Common myeloid progenitor, CD34-positive (primary cell): ENCODE measurements at regions not wholly inside any gene's neighbourhood (a gene's known extent, or its start where the extent isn't known, plus 50 kb on each side); places are given as distances from the start of the nearest gene placed in this dataset.

Source experiments
- CTCF ChIA-PET: fragments of 350-600 bp; sonication (Branson Sonifier 250); formaldehyde crosslinking; loops from one replicate; lab custom pipeline; 2021; ENCODE audit warnings: antibody characterized with exemption; lab: Charles Lee
- POLR2A ChIA-PET: fragments of 350-600 bp; sonication (Branson Sonifier 250); formaldehyde crosslinking; loops from one replicate; lab custom pipeline; 2021; ENCODE audit warnings: antibody characterized with exemption; lab: Charles Lee
- DNase-seq, 3 donors: peaks; one replicate each; pipeline versions ENCODE4 v3.0.0 to v3.0.0-alpha.2; 2013
- H3K27ac ChIP-seq, 2 experiments: 1 replicate in 1 of 2; 2 replicates in 1 of 2; pipeline ENCODE4 v1.7.0; 2013; ENCODE audit warnings: inconsistent platforms in 2 of 2, low read length in 2 of 2, mild to moderate bottlenecking in 2 of 2, low read depth in 1 of 2, moderate library complexity in 1 of 2; ENCODE audit not compliant: severe bottlenecking in 2 of 2, insufficient read depth in 1 of 2, poor library complexity in 1 of 2
- H3K27me3 ChIP-seq, 5 experiments: replicated peaks in 2 of 5; 1 replicate in 3 of 5; 2 replicates in 2 of 5; pipeline versions ENCODE4 v1.6.1 to v1.7.0; 2013; ENCODE audit warnings: low read length in 4 of 5, mild to moderate bottlenecking in 2 of 5, moderate library complexity in 2 of 5, inconsistent platforms in 1 of 5; ENCODE audit not compliant: insufficient read depth in 5 of 5, control insufficient read depth in 4 of 5
- H3K36me3 ChIP-seq, 4 experiments: 1 replicate in 2 of 4; 2 replicates in 2 of 4; pipeline versions ENCODE4 v1.6.1 to v1.7.0; 2013; ENCODE audit warnings: low read length in 3 of 4, control low read depth in 1 of 4, mild to moderate bottlenecking in 1 of 4; ENCODE audit not compliant: control insufficient read depth in 4 of 4, insufficient read depth in 4 of 4
- H3K4me1 ChIP-seq, 4 experiments: 1 replicate in 3 of 4; 2 replicates in 1 of 4; pipeline versions ENCODE4 v1.6.1 to v1.7.1; 2013; ENCODE audit warnings: low read length in 3 of 4, mild to moderate bottlenecking in 3 of 4, control low read depth in 1 of 4, inconsistent platforms in 1 of 4, moderate library complexity in 1 of 4; ENCODE audit not compliant: control insufficient read depth in 4 of 4, insufficient read depth in 4 of 4; ENCODE audit errors: control extremely low read depth in 1 of 4
- H3K4me3 ChIP-seq, 7 experiments: 1 replicate in 4 of 7; 2 replicates in 3 of 7; pipeline versions ENCODE4 v1.5.1 to v1.7.0; 2013; ENCODE audit warnings: mild to moderate bottlenecking in 7 of 7, low read length in 6 of 7, moderate library complexity in 6 of 7, inconsistent platforms in 2 of 7, low read depth in 2 of 7, control low read depth in 1 of 7; ENCODE audit not compliant: insufficient read depth in 4 of 7, control insufficient read depth in 1 of 7; ENCODE audit errors: extremely low read depth in 1 of 7
- H3K9me3 ChIP-seq, 5 experiments: 1 replicate in 4 of 5; 2 replicates in 1 of 5; pipeline versions ENCODE4 v1.6.1 to v1.7.1; 2013; ENCODE audit warnings: low read length in 4 of 5, mild to moderate bottlenecking in 2 of 5, inconsistent platforms in 1 of 5, low read depth in 1 of 5, moderate library complexity in 1 of 5; ENCODE audit not compliant: control insufficient read depth in 4 of 5, insufficient read depth in 2 of 5; ENCODE audit errors: control extremely low read depth in 1 of 5
- WGBS: methylation state at CpG from one replicate; pipeline ENCODE4 v1.1.5; 2013; ENCODE audit not compliant: insufficient coverage; 5-methylcytosine and 5-hydroxymethylcytosine counted together

- POLR2A ChIA-PET = no interaction called here
- H3K4me1 ChIP-seq = no peaks in the 10 kb centered on the region
- H3K36me3 ChIP-seq = no peaks in the 10 kb centered on the region
- no peak for DNase-seq
- no peak overlapping the region for H3K27ac ChIP-seq
- no peak overlapping the region for H3K4me3 ChIP-seq
- H3K27me3 ChIP-seq = no peaks in the 10 kb centered on the region
- no CpG with 5 or more reads among the region's 4 CpGs for WGBS
- H3K9me3 ChIP-seq = no peaks in the 10 kb centered on the region
- CTCF ChIA-PET = no interaction called here
Observed at GRCh38 chr1:95368178-95368577, 134.2 kb downstream of the RWDD3 start.

DNA sequence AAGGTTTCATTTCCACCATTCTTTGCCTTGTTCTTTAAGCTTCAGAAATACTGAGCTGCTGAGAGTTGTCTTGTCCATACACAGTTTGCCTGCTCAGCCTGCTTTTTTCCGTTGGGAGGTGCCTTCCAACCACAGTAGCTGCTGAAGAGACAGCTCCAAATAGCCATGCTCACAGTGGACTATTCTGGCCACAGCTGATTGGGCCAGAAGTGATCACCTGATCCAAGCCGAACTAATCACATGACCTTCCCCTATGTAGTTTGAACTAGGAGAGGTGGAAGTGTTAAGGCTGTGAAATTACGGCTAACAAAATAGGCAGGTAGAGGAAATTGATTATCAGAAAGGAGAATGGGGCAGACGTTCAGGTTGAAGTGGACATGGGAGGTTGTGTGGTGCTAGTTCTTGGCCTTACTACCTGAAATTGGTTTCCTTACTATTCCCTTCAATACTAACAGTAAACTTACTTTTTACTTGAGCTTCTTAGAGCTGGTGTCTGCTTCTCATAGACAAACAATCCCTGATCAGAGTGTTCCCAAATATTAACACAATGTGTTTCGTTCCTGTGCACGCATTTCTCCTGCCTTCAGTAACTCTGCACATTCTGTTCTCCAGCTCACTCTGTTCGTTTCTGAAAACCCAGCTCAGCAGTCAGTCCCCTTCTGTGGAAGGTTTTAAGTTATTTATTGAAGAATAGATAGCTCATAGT is 136.1 kb downstream of the RWDD3 start:
- Histone ChIP-seq H3K36me3 (no peaks in the 10 kb centered on the region), H3K4me1 (no peaks in the 10 kb centered on the region), H3K4me3 (no peak overlapping the region), H3K27me3 (no peaks in the 10 kb centered on the region), H3K27ac (no peak overlapping the region), H3K9me3 (no peaks in the 10 kb centered on the region)
- 89% methylated on average over 5 of the region's 7 CpGs for WGBS
- ChIA-PET CTCF (no interaction called here), POLR2A (no interaction called here)
- no peak for DNase-seq

- no peak overlapping the region for H3K4me3 ChIP-seq
- H3K27ac ChIP-seq = no peak overlapping the region
- ChIA-PET POLR2A (no interaction called here), CTCF (no interaction called here)
- no peaks in the 10 kb centered on the region for H3K4me1 ChIP-seq
- no peak for DNase-seq
- H3K9me3 ChIP-seq = no peaks in the 10 kb centered on the region
- H3K36me3 ChIP-seq = no peaks in the 10 kb centered on the region
- 87% methylated on average over 12 of the region's 13 CpGs for WGBS
- no peaks in the 10 kb centered on the region for H3K27me3 ChIP-seq
Observed at GRCh38 chr1:95370691-95371562, 136.9 kb downstream of the RWDD3 start.

DNA sequence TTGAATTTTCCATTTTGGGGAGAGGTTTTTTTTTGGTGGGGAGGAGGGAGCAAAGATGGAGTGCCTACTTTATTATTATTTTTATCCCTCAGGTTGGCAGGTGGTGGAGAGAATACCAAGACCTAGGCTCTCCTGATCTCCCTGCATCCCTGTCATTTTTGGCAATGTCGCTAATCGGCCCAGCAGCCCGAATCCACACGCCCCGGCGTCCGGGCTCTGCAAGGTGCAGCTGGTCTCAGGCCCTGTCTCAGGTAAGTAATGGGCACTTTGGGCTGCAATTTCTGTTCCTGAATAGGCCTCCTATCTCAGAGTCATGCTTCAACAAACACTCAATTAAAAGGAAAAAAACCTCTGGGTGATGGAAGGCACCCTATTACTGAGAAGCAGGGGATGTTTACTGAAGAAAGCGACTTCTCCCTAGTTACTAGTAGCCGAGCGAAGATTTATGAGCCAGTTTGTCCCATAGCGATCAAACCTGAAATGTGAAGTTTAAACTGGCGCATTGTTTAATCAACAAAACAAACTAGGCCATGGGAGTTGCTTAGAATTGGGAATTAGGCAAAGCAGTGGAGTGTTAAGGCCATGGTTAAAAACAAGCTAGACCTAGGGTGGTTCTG is 137.8 kb downstream of the RWDD3 start:
- H3K36me3 ChIP-seq = no peaks in the 10 kb centered on the region
- POLR2A ChIA-PET = no interaction called here
- 86% methylated on average over 7 of the region's 12 CpGs for WGBS
- no peaks in the 10 kb centered on the region for H3K27me3 ChIP-seq
- CTCF ChIA-PET = interaction anchor here (0.6 kb wide), 1 partner anchor 318 kb away, joined by 3 read pairs; no protein-coding TSS in a partner anchor
- no peak overlapping the region for H3K4me3 ChIP-seq
- H3K9me3 ChIP-seq = no peaks in the 10 kb centered on the region
- no peaks in the 10 kb centered on the region for H3K4me1 ChIP-seq
- H3K27ac ChIP-seq = no peak overlapping the region
- no peak for DNase-seq

DNA sequence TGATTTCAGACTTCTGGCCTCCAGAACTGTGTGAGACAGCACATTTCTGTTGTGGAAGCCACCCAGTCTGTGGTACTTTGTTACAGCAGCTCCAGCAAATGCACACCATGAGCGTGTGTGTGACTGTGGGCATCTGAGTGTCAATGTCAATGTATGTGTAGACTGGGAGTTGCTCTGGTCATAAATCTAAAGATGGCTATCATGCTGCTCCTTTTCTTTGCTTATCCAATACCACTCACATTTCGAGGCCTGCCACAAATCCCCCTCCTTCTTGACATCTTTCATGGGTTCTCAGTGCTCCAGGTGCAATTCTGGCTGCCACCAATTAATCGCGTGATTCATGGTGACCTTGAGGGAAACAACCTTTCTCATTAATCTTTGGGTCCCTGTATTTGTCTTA is 141.2 kb downstream of the RWDD3 start:
- Histone ChIP-seq H3K4me1 (no peaks in the 10 kb centered on the region), H3K36me3 (no peaks in the 10 kb centered on the region), H3K27ac (no peak overlapping the region), H3K9me3 (no peaks in the 10 kb centered on the region), H3K4me3 (no peak overlapping the region), H3K27me3 (no peaks in the 10 kb centered on the region)
- ChIA-PET POLR2A (no interaction called here), CTCF (no interaction called here)
- whole genome bisulfite sequencing = 74% methylated on average over 2 of the region's 4 CpGs
- DNase-seq = no peak

DNA sequence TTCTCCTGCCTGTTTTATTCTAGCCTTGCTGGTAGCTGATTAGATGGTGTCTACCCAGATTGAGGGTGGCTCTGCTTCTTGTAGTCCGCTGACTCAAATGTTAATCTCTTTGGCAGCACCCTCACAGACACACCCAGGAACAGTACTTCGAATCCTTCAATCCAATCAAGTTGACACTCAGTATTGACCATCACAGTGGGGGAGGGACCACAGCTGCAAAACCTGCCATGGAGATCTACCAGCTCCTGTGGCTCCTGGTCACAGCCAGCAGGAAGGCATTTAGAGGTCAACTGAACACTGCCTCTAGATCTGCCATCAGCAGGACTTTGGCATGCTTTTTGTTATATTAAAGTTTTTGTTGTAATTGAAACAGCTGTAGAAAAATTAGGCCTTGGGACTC is 146.9 kb downstream of the RWDD3 start:
- H3K4me3 ChIP-seq = no peak overlapping the region
- 92% methylated on average over 2 of the region's 2 CpGs for WGBS
- H3K27me3 ChIP-seq = no peaks in the 10 kb centered on the region
- POLR2A ChIA-PET = no interaction called here
- CTCF ChIA-PET = no interaction called here
- DNase-seq = no peak
- no peaks in the 10 kb centered on the region for H3K9me3 ChIP-seq
- no peaks in the 10 kb centered on the region for H3K36me3 ChIP-seq
- H3K27ac ChIP-seq = no peak overlapping the region
- no peaks in the 10 kb centered on the region for H3K4me1 ChIP-seq
